Liver (tissue), 8 donors: ENCODE measurements at regions not wholly inside any gene's neighbourhood (a gene's known extent, or its start where the extent isn't known, plus 50 kb on each side); places are given as distances from the start of the nearest gene placed in this dataset.

ENCODE experiments used
- DNase-seq: peaks from one replicate; pipeline ENCODE4 v3.0.0-alpha.2; 2017; ENCODE audit warnings: low spot score
- H3K27ac ChIP-seq, 2 donors: one replicate each; pipeline ENCODE4 v1.7.0; 2013; ENCODE audit warnings: inconsistent platforms in 2 of 2, low read length in 2 of 2, control low read depth in 1 of 2, low read depth in 1 of 2, mild to moderate bottlenecking in 1 of 2
- H3K27me3 ChIP-seq, 4 donors: one replicate each; pipeline versions ENCODE4 v1.6.1 to v1.7.0; 2013; ENCODE audit warnings: low read length in 3 of 4, inconsistent platforms in 1 of 4, mild to moderate bottlenecking in 1 of 4, moderate library complexity in 1 of 4; ENCODE audit not compliant: control insufficient read depth in 4 of 4, insufficient read depth in 4 of 4
- H3K36me3 ChIP-seq, 4 donors: one replicate each; pipeline versions ENCODE4 v1.6.1 to v1.7.0; 2013; ENCODE audit warnings: low read length in 3 of 4, mild to moderate bottlenecking in 3 of 4, low read depth in 1 of 4, moderate library complexity in 1 of 4; ENCODE audit not compliant: control insufficient read depth in 4 of 4, insufficient read depth in 3 of 4
- H3K4me1 ChIP-seq, 4 donors: one replicate each; pipeline versions ENCODE4 v1.6.1 to v1.7.0; 2013; ENCODE audit warnings: low read length in 3 of 4, mild to moderate bottlenecking in 3 of 4, moderate library complexity in 1 of 4; ENCODE audit not compliant: control insufficient read depth in 4 of 4, insufficient read depth in 4 of 4
- H3K4me3 ChIP-seq, 3 donors: one replicate each; pipeline versions ENCODE4 v1.6.1 to v1.7.0; 2013; ENCODE audit warnings: low read length in 3 of 3, control low read depth in 1 of 3, low read depth in 1 of 3, mild to moderate bottlenecking in 1 of 3
- H3K9ac ChIP-seq, 2 donors: one replicate each; pipeline ENCODE4 v1.7.0; 2013; ENCODE audit warnings: low read length in 2 of 2, mild to moderate bottlenecking in 2 of 2, moderate library complexity in 2 of 2, control low read depth in 1 of 2, low read depth in 1 of 2
- H3K9me3 ChIP-seq, 4 donors: one replicate each; pipeline versions ENCODE4 v1.6.1 to v1.7.0; 2013; ENCODE audit warnings: low read length in 3 of 4; ENCODE audit not compliant: control insufficient read depth in 4 of 4
- ATF3 ChIP-seq: IDR thresholded peaks from 2 replicates; pipeline ENCODE4 v1.6.1; 2016; ENCODE audit warnings: antibody characterized with exemption
- CTCF ChIP-seq: fragments of 150-350 bp; IDR thresholded peaks from 2 replicates; pipeline ENCODE4 v1.5.1; 2017; ENCODE audit warnings: improper control_type of control experiment, low read depth, low read length; ENCODE audit not compliant: missing input control
- EGR1 ChIP-seq, 2 donors: IDR thresholded peaks; 2 replicates each; pipeline ENCODE4 v1.6.1; 2016 to 2018; ENCODE audit warnings: antibody characterized with exemption in 2 of 2, low read depth in 2 of 2
- FOXA1 ChIP-seq: IDR thresholded peaks from 2 replicates; pipeline ENCODE4 v1.6.1; 2016; ENCODE audit warnings: antibody characterized with exemption
- FOXA2 ChIP-seq: IDR thresholded peaks from 2 replicates; pipeline ENCODE4 v1.6.1; 2016; ENCODE audit warnings: antibody characterized with exemption
- GABPA ChIP-seq, 2 donors: IDR thresholded peaks in 1 of 2; conservative IDR thresholded peaks in 1 of 2; 2 replicates each; pipeline ENCODE4 v1.6.1; 2016; ENCODE audit warnings: antibody characterized with exemption in 2 of 2, mild to moderate bottlenecking in 1 of 2, moderate library complexity in 1 of 2
- HNF4A ChIP-seq, 2 donors: conservative IDR thresholded peaks; 2 replicates each; pipeline ENCODE4 v1.6.1; 2016; ENCODE audit warnings: antibody characterized with exemption in 2 of 2, mild to moderate bottlenecking in 2 of 2
- HNF4G ChIP-seq: IDR thresholded peaks from 2 replicates; pipeline ENCODE4 v1.6.1; 2016; ENCODE audit warnings: antibody characterized with exemption
- JUND ChIP-seq, 2 donors: IDR thresholded peaks; 2 replicates each; pipeline ENCODE4 v1.6.1; 2016; ENCODE audit warnings: antibody characterized with exemption in 2 of 2
- MAX ChIP-seq: IDR thresholded peaks from 2 replicates; pipeline ENCODE4 v1.6.1; 2016; ENCODE audit warnings: antibody characterized with exemption
- NR2F2 ChIP-seq: IDR thresholded peaks from 2 replicates; pipeline ENCODE4 v1.6.1; 2016; ENCODE audit warnings: antibody characterized with exemption
- RAD21 ChIP-seq, 2 donors: IDR thresholded peaks; 2 replicates each; pipeline ENCODE4 v1.6.1; 2016; ENCODE audit warnings: antibody characterized with exemption in 2 of 2, mild to moderate bottlenecking in 2 of 2
- REST ChIP-seq: IDR thresholded peaks from 2 replicates; pipeline ENCODE4 v1.6.1; 2016; ENCODE audit warnings: antibody characterized with exemption, mild to moderate bottlenecking
- RXRA ChIP-seq, 2 donors: IDR thresholded peaks; 2 replicates each; pipeline ENCODE4 v1.6.1; 2017 to 2018; ENCODE audit warnings: antibody characterized with exemption in 2 of 2, mild to moderate bottlenecking in 1 of 2
- SP1 ChIP-seq: IDR thresholded peaks from 2 replicates; pipeline ENCODE4 v1.6.1; 2018; ENCODE audit warnings: antibody characterized with exemption, mild to moderate bottlenecking
- TAF1 ChIP-seq: conservative IDR thresholded peaks from 2 replicates; pipeline ENCODE4 v1.6.1; 2016; ENCODE audit warnings: antibody characterized with exemption, mild to moderate bottlenecking
- YY1 ChIP-seq: IDR thresholded peaks from 2 replicates; pipeline ENCODE4 v1.6.1; 2016; ENCODE audit warnings: antibody characterized with exemption, mild to moderate bottlenecking
- ZBTB33 ChIP-seq: IDR thresholded peaks from 2 replicates; pipeline ENCODE4 v1.6.1; 2016; ENCODE audit warnings: antibody characterized with exemption
- WGBS: extraction: QIAGEN DNeasy Blood & Tissue Kit; methylation state at CpG from one replicate; pipeline ENCODE4 v1.1.7; 2013; 5-methylcytosine and 5-hydroxymethylcytosine counted together
- donor health status: healthy.
- donor health status: healthy.
- donor health status: healthy.
- donor health status: healthy.
- donor health status: healthy.

GRCh38 chr20:17881741-17882064 lies 86.9 kb downstream of the SNX5 start:
- H3K36me3 ChIP-seq, result no peaks in the 10 kb centered on the region
- DNase-seq, result no peak
- WGBS, result 98% methylated on average over 1 of the region's 1 CpG
- H3K9ac ChIP-seq, result no peak overlapping the region
- TF ChIP-seq FOXA1 (no peak), EGR1 (IDR thresholded peaks at IDR 0.05; ENCODE audit: low read depth in 2 of 2) (no peak), ZBTB33 (no peak), MAX (no peak), HNF4A (conservative IDR thresholded peaks at IDR 0.05) (no peak), RXRA (IDR thresholded peaks at IDR 0.05) (no peak), HNF4G (no peak), JUND (IDR thresholded peaks at IDR 0.05) (no peak), ATF3 (no peak)
- no peaks in the 10 kb centered on the region for H3K9me3 ChIP-seq
- H3K27me3 ChIP-seq, result no peaks in the 10 kb centered on the region
- H3K27ac ChIP-seq, result no peak overlapping the region
- no peak overlapping the region for H3K4me3 ChIP-seq
- H3K4me1 ChIP-seq, result peaks cover 11 to 41% (median 37%) of the 10 kb centered on the region in 4 donors

GRCh38 chr20:17878912-17879602 lies 89.5 kb downstream of the SNX5 start:
- H3K9ac ChIP-seq, result no peak overlapping the region
- no peaks in the 10 kb centered on the region for H3K36me3 ChIP-seq
- DNase-seq, result no peak
- peak overlapping the region; percentile 14 to 68 for H3K27ac ChIP-seq
- no peaks in the 10 kb centered on the region for H3K27me3 ChIP-seq
- H3K4me1 ChIP-seq, result peaks cover 16 to 51% (median 48%) of the 10 kb centered on the region in 4 donors
- 61% methylated on average over 6 of the region's 6 CpGs for WGBS
- no peaks in the 10 kb centered on the region for H3K9me3 ChIP-seq
- TF ChIP-seq ATF3 (no peak), CTCF (no peak), SP1 (no peak), REST (no peak), FOXA2 (no peak), RXRA (IDR thresholded peaks at IDR 0.05) (no peak), RAD21 (IDR thresholded peaks at IDR 0.05) (no peak), MAX (no peak), TAF1 (no peak), GABPA (IDR thresholded peaks at IDR 0.05 in 1 of 2, conservative IDR thresholded peaks at IDR 0.05 in 1 of 2) (no peak), HNF4A (conservative IDR thresholded peaks at IDR 0.05) (no peak), JUND (IDR thresholded peaks at IDR 0.05) (no peak), HNF4G (no peak), ZBTB33 (no peak), NR2F2 (no peak), YY1 (no peak)
- no peak overlapping the region for H3K4me3 ChIP-seq
